AG04449 (cell line): ENCODE measurements at regions not wholly inside any gene's neighbourhood (a gene's known extent, or its start where the extent isn't known, plus 50 kb on each side); places are given as distances from the start of the nearest gene placed in this dataset.

Experiments used
- CTCF ChIA-PET: fragments of 350-600 bp; formaldehyde crosslinking; extraction: SDS; loops from one replicate; lab custom pipeline; 2021; ENCODE audit warnings: antibody characterized with exemption; lab: Yijun Ruan, JAX
- POLR2A ChIA-PET: fragments of 400-600, 350-600 bp; formaldehyde crosslinking; extraction: SDS; loops from one replicate; lab custom pipeline; 2020; ENCODE audit warnings: antibody characterized with exemption, inconsistent platforms; lab: Yijun Ruan, JAX
- DNase-seq: peaks from one replicate; pipeline ENCODE4 v3.0.0-alpha.2; 2010; ENCODE audit warnings: low read depth, low spot score
- H3K4me3 ChIP-seq: 2 replicates; pipeline ENCODE4 v1.5.1; 2011; ENCODE audit warnings: low read depth, mild to moderate bottlenecking, control low read depth, low read length
- CTCF ChIP-seq: IDR thresholded peaks from one replicate; pipeline ENCODE4 v1.5.1; 2011; ENCODE audit warnings: mild to moderate bottlenecking, moderate library complexity, low read length, control low read depth, inconsistent platforms; ENCODE audit not compliant: insufficient read depth; ENCODE audit errors: missing control alignments

- ChIA-PET POLR2A (interaction anchor here (0.6 kb wide), 1 partner anchor 19 kb away, joined by 3 read pairs; no protein-coding TSS in a partner anchor), CTCF (no interaction called here)
- TF ChIP-seq CTCF, result no peak
Observed at GRCh38 chr4:100023800-100024199, 73.7 kb upstream of the H2AZ1 start.

GRCh38 chr4:100022792-100023222, 72.7 kb upstream of the H2AZ1 start:
- H3K4me3 ChIP-seq, result no peak overlapping the region
- ChIA-PET POLR2A (no interaction called here), CTCF (no interaction called here)
- TF ChIP-seq CTCF, result no peak
- DNase-seq, result no peak

More at GRCh38 chr4:100023800-100024199, 73.7 kb upstream of the H2AZ1 start:
- no peak overlapping the region for H3K4me3 ChIP-seq
- no peak for DNase-seq

GRCh38 chr4:100019821-100020220, 69.7 kb upstream of the H2AZ1 start:
- POLR2A ChIA-PET, result no interaction called here
- no peak for DNase-seq
- no peak overlapping the region for H3K4me3 ChIP-seq
- no peak for TF ChIP-seq CTCF
- CTCF ChIA-PET, result no interaction called here

- CTCF ChIA-PET, result interaction anchor here (1.1 kb wide), 1 partner anchor 20 kb away, joined by 5 read pairs; no protein-coding TSS in a partner anchor
Observed at GRCh38 chr4:100017637-100018310, 67.7 kb upstream of the H2AZ1 start.

GRCh38 chr4:100016191-100016590, 66.1 kb upstream of the H2AZ1 start:
- no peak for DNase-seq
- ChIA-PET CTCF (interaction anchor here (1.2 kb wide), 1 partner anchor 18 kb away, joined by 4 read pairs; no protein-coding TSS in a partner anchor), POLR2A (no interaction called here)
- no peak overlapping the region for H3K4me3 ChIP-seq
- no peak for TF ChIP-seq CTCF

More at GRCh38 chr4:100017637-100018310, 67.7 kb upstream of the H2AZ1 start:
- POLR2A ChIA-PET, result no interaction called here
- no peak for TF ChIP-seq CTCF
- no peak overlapping the region for H3K4me3 ChIP-seq
- no peak for DNase-seq

- no peak overlapping the region for H3K4me3 ChIP-seq
- no peak for DNase-seq
- no peak for TF ChIP-seq CTCF
- ChIA-PET POLR2A (no interaction called here), CTCF (interaction anchor here (0.6 to 1.1 kb wide), 2 partner anchors 16 to 20 kb away, joined by 3 read pairs; no protein-coding TSS in a partner anchor)
Observed at GRCh38 chr4:100014616-100015015, 64.5 kb upstream of the H2AZ1 start.
